ENCODE measurements at regions not wholly inside any gene's neighbourhood (a gene's known extent, or its start where the extent isn't known, plus 50 kb on each side); places are given as distances from the start of the nearest gene placed in this dataset.

GRCh38 chr3:87900061-87900460, 158.7 kb downstream of the CGGBP1 start:
- H3K4me3 ChIP-seq (ENCODE audit: low read depth, low read length) = no peak overlapping the region
- no peak for TF ChIP-seq CTCF (IDR thresholded peaks at IDR 0.05; ENCODE audit: borderline replicate concordance, insufficient read depth, low read depth, low read length)

GRCh38 chr3:87898971-87899370, 159.8 kb downstream of the CGGBP1 start:
- no peak overlapping the region for H3K4me3 ChIP-seq (ENCODE audit: low read depth, low read length)
- no peak for TF ChIP-seq CTCF (IDR thresholded peaks at IDR 0.05; ENCODE audit: borderline replicate concordance, insufficient read depth, low read depth, low read length)

DNA sequence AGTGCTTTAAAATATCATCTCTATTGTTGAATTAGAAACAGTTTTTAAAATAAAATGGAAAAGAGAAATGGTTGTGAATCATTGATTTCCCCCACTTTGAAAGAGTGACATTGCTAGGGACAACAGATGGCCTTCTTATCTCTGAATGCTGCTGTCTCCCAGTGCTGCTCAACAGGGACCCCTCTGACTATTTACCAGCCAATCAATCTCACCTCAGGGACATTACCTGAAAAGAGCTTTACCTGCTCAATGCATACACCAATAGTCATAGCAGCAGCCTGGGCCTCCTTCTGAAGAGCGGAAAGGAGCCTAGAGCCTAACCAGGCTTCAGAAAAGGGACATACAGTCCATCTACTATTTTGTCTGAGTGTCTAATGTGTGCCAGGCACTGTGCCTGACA, 162.8 kb downstream of the CGGBP1 start:
- no peak overlapping the region for H3K4me3 ChIP-seq (ENCODE audit: low read depth, low read length)
- no peak for TF ChIP-seq CTCF (IDR thresholded peaks at IDR 0.05; ENCODE audit: borderline replicate concordance, insufficient read depth, low read depth, low read length)

GRCh38 chr3:87873136-87873535, 185.7 kb downstream of the CGGBP1 start:
- no peak for TF ChIP-seq CTCF (IDR thresholded peaks at IDR 0.05; ENCODE audit: borderline replicate concordance, insufficient read depth, low read depth, low read length)
- no peak overlapping the region for H3K4me3 ChIP-seq (ENCODE audit: low read depth, low read length)

- H3K4me3 ChIP-seq (ENCODE audit: low read depth, low read length) = no peak overlapping the region
Measured at GRCh38 chr3:87867001-87867400, 191.8 kb downstream of the CGGBP1 start.

DNA sequence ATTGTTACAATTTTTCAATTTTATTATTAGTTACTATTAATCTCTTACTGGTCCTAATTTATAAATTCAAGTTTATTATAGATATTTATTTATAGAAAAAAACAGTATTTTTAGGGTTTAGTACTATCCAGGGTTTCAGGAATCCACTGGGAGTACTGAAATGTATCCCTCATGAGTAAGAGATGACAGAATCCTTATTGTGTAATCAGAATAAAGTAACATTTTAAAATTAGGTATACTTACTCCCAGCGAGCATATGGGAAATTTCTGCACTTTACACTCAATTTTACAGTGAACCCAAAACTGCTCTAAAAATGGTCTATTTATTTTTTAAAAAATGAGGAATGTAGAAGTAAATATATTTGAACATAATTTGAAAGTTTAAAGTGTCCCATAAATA, 202.7 kb downstream of the CGGBP1 start:
- no peak for TF ChIP-seq CTCF (IDR thresholded peaks at IDR 0.05; ENCODE audit: borderline replicate concordance, insufficient read depth, low read depth, low read length)
- no peak overlapping the region for H3K4me3 ChIP-seq (ENCODE audit: low read depth, low read length)

More at GRCh38 chr3:87867001-87867400, 191.8 kb downstream of the CGGBP1 start:
- TF ChIP-seq CTCF (IDR thresholded peaks at IDR 0.05; ENCODE audit: borderline replicate concordance, insufficient read depth, low read depth, low read length) = no peak

DNA sequence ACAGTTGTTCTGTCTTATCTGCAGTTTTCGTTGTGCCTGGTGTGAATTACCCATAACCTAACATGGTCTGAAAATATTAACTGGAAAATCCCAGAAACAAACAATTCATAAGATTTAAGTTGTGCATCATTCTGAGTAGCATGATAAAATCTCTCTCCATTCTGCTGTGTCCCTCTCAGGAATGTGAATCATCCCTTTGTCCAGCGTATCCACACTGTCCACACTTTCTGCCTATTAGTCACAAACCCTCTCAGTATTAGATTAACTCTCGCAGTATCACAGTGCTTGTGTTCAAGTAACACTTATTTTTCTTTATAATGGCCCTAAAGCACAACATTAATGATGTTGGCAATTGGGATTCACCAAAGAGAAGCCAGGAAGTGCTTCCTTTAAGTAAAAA, 203.2 kb downstream of the CGGBP1 start:
- no peak overlapping the region for H3K4me3 ChIP-seq (ENCODE audit: low read depth, low read length)
- TF ChIP-seq CTCF (IDR thresholded peaks at IDR 0.05; ENCODE audit: borderline replicate concordance, insufficient read depth, low read depth, low read length) = no peak

Data from GM12875 (cell line).